ENCODE measurements at regions not wholly inside any gene's neighbourhood (a gene's known extent, or its start where the extent isn't known, plus 50 kb on each side); places are given as distances from the start of the nearest gene placed in this dataset.

DNA sequence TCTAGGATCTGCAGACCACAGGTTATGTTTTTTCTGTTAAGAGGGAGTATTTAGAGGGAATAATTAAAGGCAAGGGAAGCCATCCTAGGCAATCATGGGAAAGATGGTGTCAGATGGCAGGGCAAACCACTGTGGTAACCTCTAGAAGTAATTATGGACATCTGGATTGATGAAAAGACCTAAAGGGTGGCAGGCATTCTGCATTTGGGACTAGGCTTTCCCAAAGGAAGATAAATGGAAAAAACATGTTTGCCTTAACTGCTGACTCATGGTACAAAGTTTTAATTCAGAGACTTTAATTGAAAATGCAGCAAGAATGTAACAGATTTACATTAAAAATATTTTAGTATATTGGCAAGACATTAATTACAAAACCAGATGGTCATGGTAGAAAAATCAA lies 88.1 kb downstream of the TMEM30B start (continued):
- TF ChIP-seq, protein P1, sequence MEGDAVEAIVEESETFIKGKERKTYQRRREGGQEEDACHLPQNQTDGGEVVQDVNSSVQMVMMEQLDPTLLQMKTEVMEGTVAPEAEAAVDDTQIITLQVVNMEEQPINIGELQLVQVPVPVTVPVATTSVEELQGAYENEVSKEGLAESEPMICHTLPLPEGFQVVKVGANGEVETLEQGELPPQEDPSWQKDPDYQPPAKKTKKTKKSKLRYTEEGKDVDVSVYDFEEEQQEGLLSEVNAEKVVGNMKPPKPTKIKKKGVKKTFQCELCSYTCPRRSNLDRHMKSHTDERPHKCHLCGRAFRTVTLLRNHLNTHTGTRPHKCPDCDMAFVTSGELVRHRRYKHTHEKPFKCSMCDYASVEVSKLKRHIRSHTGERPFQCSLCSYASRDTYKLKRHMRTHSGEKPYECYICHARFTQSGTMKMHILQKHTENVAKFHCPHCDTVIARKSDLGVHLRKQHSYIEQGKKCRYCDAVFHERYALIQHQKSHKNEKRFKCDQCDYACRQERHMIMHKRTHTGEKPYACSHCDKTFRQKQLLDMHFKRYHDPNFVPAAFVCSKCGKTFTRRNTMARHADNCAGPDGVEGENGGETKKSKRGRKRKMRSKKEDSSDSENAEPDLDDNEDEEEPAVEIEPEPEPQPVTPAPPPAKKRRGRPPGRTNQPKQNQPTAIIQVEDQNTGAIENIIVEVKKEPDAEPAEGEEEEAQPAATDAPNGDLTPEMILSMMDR (IDR thresholded peaks at IDR 0.05; ENCODE audit: control extremely low read depth in 1 of 3, insufficient read depth in 1 of 3, low read depth in 1 of 3, low read length in 3 of 3), result no peak
- TF ChIP-seq TBP (IDR thresholded peaks at IDR 0.05; ENCODE audit: low read depth, low read length) (no peak), NANOG (IDR thresholded peaks at IDR 0.05; ENCODE audit: insufficient read depth, low read depth, low read length, poor library complexity, severe bottlenecking) (no peak), POLR2A (IDR thresholded peaks at IDR 0.05; ENCODE audit: control extremely low read depth in 1 of 2, low read depth in 2 of 2, low read length in 2 of 2) (no peak)
